Ovary (tissue), 3 donors: ENCODE measurements at regions not wholly inside any gene's neighbourhood (a gene's known extent, or its start where the extent isn't known, plus 50 kb on each side); places are given as distances from the start of the nearest gene placed in this dataset.

Source experiments
- CTCF ChIP-seq, 3 donors: fragments of 450-650 bp in 2 of 3; fragments of 200-600 bp in 1 of 3; IDR thresholded peaks; one replicate each; pipeline versions ENCODE4 v1.5.1 to v1.8.0; 2016 to 2022; ENCODE audit warnings: antibody characterized with exemption in 3 of 3, mild to moderate bottlenecking in 1 of 3
- EP300 ChIP-seq: sonication (generic); formaldehyde crosslinking; IDR thresholded peaks from one replicate; pipeline ENCODE4 v1.6.1; 2017; ENCODE audit warnings: antibody characterized with exemption
- POLR2A ChIP-seq: fragments of 450-650 bp; IDR thresholded peaks from one replicate; pipeline ENCODE4 v1.6.1; 2017; ENCODE audit warnings: antibody characterized with exemption, mild to moderate bottlenecking, moderate library complexity
- donor health status: DM: no; HTN: no; CAD: no.

GRCh38 chr21:20373031-20373430 is 625.2 kb upstream of the NCAM2 start:
- TF ChIP-seq CTCF (IDR thresholded peaks at IDR 0.05) = no peak
- TF ChIP-seq EP300 = no peak
- TF ChIP-seq POLR2A = no peak
